Trophoblast cell (in vitro differentiated cells and primary cell): ENCODE measurements at regions not wholly inside any gene's neighbourhood (a gene's known extent, or its start where the extent isn't known, plus 50 kb on each side); places are given as distances from the start of the nearest gene placed in this dataset.

Source experiments
- DNase-seq, 2 donors: peaks; one replicate each; pipeline ENCODE4 v3.0.0-alpha.2; 2016
- H2AFZ ChIP-seq: 2 replicates; pipeline ENCODE4 v1.6.1; 2013; ENCODE audit warnings: low read length, moderate library complexity, mild to moderate bottlenecking; ENCODE audit not compliant: insufficient read depth, poor library complexity
- H2AK5ac ChIP-seq: 2 replicates; pipeline ENCODE4 v1.6.1; 2013; ENCODE audit warnings: mild to moderate bottlenecking, low read length
- H2BK120ac ChIP-seq: 2 replicates; pipeline ENCODE4 v1.6.1; 2013; ENCODE audit warnings: low read length, mild to moderate bottlenecking, moderate library complexity; ENCODE audit not compliant: insufficient read depth, poor library complexity
- H2BK12ac ChIP-seq: 2 replicates; pipeline ENCODE4 v1.6.1; 2013; ENCODE audit warnings: mild to moderate bottlenecking, low read length, moderate library complexity
- H2BK5ac ChIP-seq: 2 replicates; pipeline ENCODE4 v1.6.1; 2013; ENCODE audit warnings: low read length, low read depth, moderate library complexity, mild to moderate bottlenecking; ENCODE audit not compliant: poor library complexity
- H3K14ac ChIP-seq: 2 replicates; pipeline ENCODE4 v1.6.1; 2013; ENCODE audit warnings: mild to moderate bottlenecking, low read length
- H3K18ac ChIP-seq: 2 replicates; pipeline ENCODE4 v1.6.1; 2013; ENCODE audit warnings: mild to moderate bottlenecking, low read length
- H3K23ac ChIP-seq: 2 replicates; pipeline ENCODE4 v1.6.1; 2013; ENCODE audit warnings: low read length
- H3K27ac ChIP-seq: 2 replicates; pipeline ENCODE4 v1.5.1; 2013; ENCODE audit warnings: low read depth, mild to moderate bottlenecking, inconsistent platforms, low read length, moderate library complexity
- H3K27me3 ChIP-seq: 2 replicates; pipeline ENCODE4 v1.6.1; 2013; ENCODE audit warnings: inconsistent platforms, mild to moderate bottlenecking, low read length, moderate library complexity; ENCODE audit not compliant: insufficient read depth
- H3K36me3 ChIP-seq, 2 experiments: 1 replicate in 1 of 2; 2 replicates in 1 of 2; pipeline ENCODE4 v1.6.1; 2013; ENCODE audit warnings: low read length in 2 of 2, mild to moderate bottlenecking in 2 of 2, moderate library complexity in 1 of 2; ENCODE audit not compliant: insufficient read depth in 2 of 2, control insufficient read depth in 1 of 2
- H3K4ac ChIP-seq: 2 replicates; pipeline ENCODE4 v1.6.1; 2013; ENCODE audit warnings: low read depth, mild to moderate bottlenecking, low read length, moderate library complexity
- H3K4me1 ChIP-seq, 2 experiments: 1 replicate in 1 of 2; 2 replicates in 1 of 2; pipeline ENCODE4 v1.6.1; 2013; ENCODE audit warnings: low read length in 2 of 2, mild to moderate bottlenecking in 2 of 2, moderate library complexity in 1 of 2; ENCODE audit not compliant: insufficient read depth in 2 of 2, control insufficient read depth in 1 of 2
- H3K4me2 ChIP-seq: 2 replicates; pipeline ENCODE4 v1.6.1; 2013; ENCODE audit warnings: inconsistent platforms, mild to moderate bottlenecking, low read length, moderate library complexity
- H3K4me3 ChIP-seq: 2 replicates; pipeline ENCODE4 v1.5.1; 2013; ENCODE audit warnings: mild to moderate bottlenecking, low read depth, low read length, inconsistent platforms
- H3K79me1 ChIP-seq: one replicate; pipeline ENCODE4 v1.6.1; 2013; ENCODE audit warnings: low read length
- H3K79me2 ChIP-seq: 2 replicates; pipeline ENCODE4 v1.6.1; 2013; ENCODE audit warnings: low read length, mild to moderate bottlenecking; ENCODE audit not compliant: control insufficient read depth, insufficient read depth, poor library complexity
- H3K9ac ChIP-seq: 2 replicates; pipeline ENCODE4 v1.6.1; 2013; ENCODE audit warnings: mild to moderate bottlenecking, low read length
- H3K9me3 ChIP-seq: 2 replicates; pipeline ENCODE4 v1.6.1; 2013; ENCODE audit warnings: low read depth, mild to moderate bottlenecking, control low read depth, inconsistent platforms, low read length; ENCODE audit not compliant: insufficient read depth
- H4K12ac ChIP-seq: 2 replicates; pipeline ENCODE4 v1.6.1; 2013; ENCODE audit warnings: low read depth, mild to moderate bottlenecking, low read length, moderate library complexity
- H4K8ac ChIP-seq: 2 replicates; pipeline ENCODE4 v1.6.1; 2013; ENCODE audit warnings: low read depth, mild to moderate bottlenecking, low read length, moderate library complexity
- H4K91ac ChIP-seq: one replicate; pipeline ENCODE4 v1.6.1; 2013; ENCODE audit warnings: low read depth, mild to moderate bottlenecking, low read length, moderate library complexity
- WGBS: extraction: QIAGEN DNeasy Blood & Tissue Kit; methylation state at CpG from one replicate; pipeline ENCODE4 v1.1.7; 2013; ENCODE audit warnings: missing lambda C conversion rate; ENCODE audit not compliant: insufficient read length, insufficient coverage; ENCODE audit errors: extremely low coverage; 5-methylcytosine and 5-hydroxymethylcytosine counted together

- no peak overlapping the region for H3K27ac ChIP-seq
- no peak overlapping the region for H4K8ac ChIP-seq
- H3K14ac ChIP-seq = peak overlapping the region; percentile 70
- no peak overlapping the region for H3K18ac ChIP-seq
- H4K12ac ChIP-seq = no peak overlapping the region
- no peak overlapping the region for H3K4me2 ChIP-seq
- H3K27me3 ChIP-seq = no peaks in the 10 kb centered on the region
- H3K4ac ChIP-seq = no peak overlapping the region
- peaks cover 2% of the 10 kb centered on the region for H3K79me2 ChIP-seq
- no peak overlapping the region for H2AK5ac ChIP-seq
- H3K9ac ChIP-seq = no peak overlapping the region
- H2AFZ ChIP-seq = peak overlapping the region; percentile 54
- H2BK12ac ChIP-seq = no peak overlapping the region
- DNase-seq = no peak
- peaks cover 2% of the 10 kb centered on the region for H3K9me3 ChIP-seq
- H3K23ac ChIP-seq = no peak overlapping the region
- H2BK120ac ChIP-seq = peak overlapping the region; percentile 80
- H3K4me3 ChIP-seq = no peak overlapping the region
- H3K4me1 ChIP-seq = no peaks in the 10 kb centered on the region
- H3K79me1 ChIP-seq = peaks cover 3% of the 10 kb centered on the region
- no CpG with 5 or more reads among the region's 2 CpGs for WGBS
- H2BK5ac ChIP-seq = peak overlapping the region; percentile 73
- H4K91ac ChIP-seq = peak overlapping the region; percentile 89
- no peaks in the 10 kb centered on the region for H3K36me3 ChIP-seq
Observed at GRCh38 chr3:116618138-116618537, 91.4 kb upstream of the TUSC7 start.

GRCh38 chr3:116618930-116619329 lies 90.6 kb upstream of the TUSC7 start:
- Histone ChIP-seq H3K4me3 (no peak overlapping the region), H3K79me2 (peaks cover 2% of the 10 kb centered on the region)
- no CpG with 5 or more reads among the region's 2 CpGs for WGBS

GRCh38 chr3:116630494-116630893 lies 79.1 kb upstream of the TUSC7 start:
- DNase-seq = no peak
- H3K27me3 ChIP-seq = no peaks in the 10 kb centered on the region
- no peak overlapping the region for H3K18ac ChIP-seq
- H3K9me3 ChIP-seq = no peaks in the 10 kb centered on the region
- H2BK120ac ChIP-seq = no peak overlapping the region
- no peak overlapping the region for H2BK5ac ChIP-seq
- no peaks in the 10 kb centered on the region for H3K79me1 ChIP-seq
- H4K12ac ChIP-seq = no peak overlapping the region
- H3K14ac ChIP-seq = no peak overlapping the region
- H2BK12ac ChIP-seq = no peak overlapping the region
- H3K4me3 ChIP-seq = no peak overlapping the region
- H3K4ac ChIP-seq = no peak overlapping the region
- H2AFZ ChIP-seq = no peak overlapping the region
- H3K36me3 ChIP-seq = no peaks in the 10 kb centered on the region
- H3K23ac ChIP-seq = no peak overlapping the region
- no peak overlapping the region for H3K27ac ChIP-seq
- no peak overlapping the region for H3K4me2 ChIP-seq
- no peak overlapping the region for H4K8ac ChIP-seq
- H2AK5ac ChIP-seq = no peak overlapping the region
- no peak overlapping the region for H4K91ac ChIP-seq
- no CpG with 5 or more reads among the region's 4 CpGs for WGBS
- no peak overlapping the region for H3K9ac ChIP-seq
- H3K79me2 ChIP-seq = no peaks in the 10 kb centered on the region
- no peaks in the 10 kb centered on the region for H3K4me1 ChIP-seq

More at GRCh38 chr3:116618930-116619329, 90.6 kb upstream of the TUSC7 start:
- Histone ChIP-seq H2BK120ac (no peak overlapping the region), H2BK12ac (no peak overlapping the region), H3K36me3 (no peaks in the 10 kb centered on the region), H3K23ac (no peak overlapping the region), H2BK5ac (no peak overlapping the region), H3K27me3 (no peaks in the 10 kb centered on the region), H4K8ac (no peak overlapping the region), H2AK5ac (no peak overlapping the region), H3K9ac (no peak overlapping the region), H3K4ac (no peak overlapping the region), H3K14ac (no peak overlapping the region), H2AFZ (no peak overlapping the region), H3K4me2 (no peak overlapping the region), H3K4me1 (no peaks in the 10 kb centered on the region), H4K91ac (no peak overlapping the region), H3K18ac (no peak overlapping the region), H3K27ac (no peak overlapping the region), H3K79me1 (peaks cover 3% of the 10 kb centered on the region), H4K12ac (no peak overlapping the region), H3K9me3 (peaks cover 2% of the 10 kb centered on the region)
- DNase-seq = no peak

- H3K23ac ChIP-seq = no peak overlapping the region
- no peak overlapping the region for H2BK120ac ChIP-seq
- H2BK5ac ChIP-seq = no peak overlapping the region
- H4K12ac ChIP-seq = no peak overlapping the region
- H3K14ac ChIP-seq = no peak overlapping the region
- no peak overlapping the region for H3K9ac ChIP-seq
- DNase-seq = no peak
- H3K27ac ChIP-seq = no peak overlapping the region
- WGBS = no CpG with 5 or more reads among the region's 2 CpGs
- no peaks in the 10 kb centered on the region for H3K36me3 ChIP-seq
- no peaks in the 10 kb centered on the region for H3K4me1 ChIP-seq
- H2AFZ ChIP-seq = no peak overlapping the region
- H3K79me1 ChIP-seq = no peaks in the 10 kb centered on the region
- H3K4me2 ChIP-seq = no peak overlapping the region
- no peak overlapping the region for H3K18ac ChIP-seq
- H3K27me3 ChIP-seq = no peaks in the 10 kb centered on the region
- no peaks in the 10 kb centered on the region for H3K9me3 ChIP-seq
- no peak overlapping the region for H2BK12ac ChIP-seq
- H4K8ac ChIP-seq = no peak overlapping the region
- no peak overlapping the region for H3K4me3 ChIP-seq
- no peaks in the 10 kb centered on the region for H3K79me2 ChIP-seq
- no peak overlapping the region for H4K91ac ChIP-seq
- no peak overlapping the region for H3K4ac ChIP-seq
- H2AK5ac ChIP-seq = no peak overlapping the region
Observed at GRCh38 chr3:116639641-116640040, 69.9 kb upstream of the TUSC7 start.
